ENCODE measurements at regions not wholly inside any gene's neighbourhood (a gene's known extent, or its start where the extent isn't known, plus 50 kb on each side); places are given as distances from the start of the nearest gene placed in this dataset.

- Histone ChIP-seq H4K20me1 (ENCODE audit: insufficient read depth, low read length) (no peaks in the 10 kb centered on the region), H3K4me2 (ENCODE audit: low read length) (no peak overlapping the region), H3K27ac (ENCODE audit: low read length) (no peak overlapping the region), H2AFZ (ENCODE audit: low read depth, low read length) (no peak overlapping the region), H3K27me3 (ENCODE audit: low read depth, low read length) (no peaks in the 10 kb centered on the region), H3K9ac (ENCODE audit: low read length) (no peak overlapping the region), H3K9me3 (ENCODE audit: insufficient read depth, low read length) (no peaks in the 10 kb centered on the region), H3K79me2 (ENCODE audit: low read length) (no peaks in the 10 kb centered on the region), H3K4me3 (ENCODE audit: low read length) (no peak overlapping the region), H3K36me3 (replicated peaks; ENCODE audit: low read depth, low read length) (no peaks in the 10 kb centered on the region), H3K4me1 (ENCODE audit: low read length) (0 out of 2 replicates have a peak, but pooled peaks cover 3% of the 10 kb centered on the region)
- no peak for TF ChIP-seq CTCF (IDR thresholded peaks at IDR 0.05; ENCODE audit: low read depth, low read length)
- no peak for TF ChIP-seq EZH2phosphoT487 (IDR thresholded peaks at IDR 0.05; ENCODE audit: low read depth)
Observed at GRCh38 chr1:239803781-239804180, 287.9 kb upstream of the FMN2 start.

- no peak for TF ChIP-seq EZH2phosphoT487 (IDR thresholded peaks at IDR 0.05; ENCODE audit: low read depth)
- no peak for TF ChIP-seq CTCF (IDR thresholded peaks at IDR 0.05; ENCODE audit: low read depth, low read length)
- H3K27me3 ChIP-seq (ENCODE audit: low read depth, low read length): no peaks in the 10 kb centered on the region
- 0 out of 2 replicates have a peak, but pooled peaks cover 3% of the 10 kb centered on the region for H3K4me1 ChIP-seq (ENCODE audit: low read length)
- H2AFZ ChIP-seq (ENCODE audit: low read depth, low read length): no peak overlapping the region
- H3K27ac ChIP-seq (ENCODE audit: low read length): no peak overlapping the region
- H3K9ac ChIP-seq (ENCODE audit: low read length): no peak overlapping the region
- H3K4me2 ChIP-seq (ENCODE audit: low read length): no peak overlapping the region
- no peaks in the 10 kb centered on the region for H4K20me1 ChIP-seq (ENCODE audit: insufficient read depth, low read length)
- H3K79me2 ChIP-seq (ENCODE audit: low read length): no peaks in the 10 kb centered on the region
- H3K36me3 ChIP-seq (replicated peaks; ENCODE audit: low read depth, low read length): no peaks in the 10 kb centered on the region
- no peaks in the 10 kb centered on the region for H3K9me3 ChIP-seq (ENCODE audit: insufficient read depth, low read length)
- H3K4me3 ChIP-seq (ENCODE audit: low read length): no peak overlapping the region
Observed at GRCh38 chr1:239804266-239804665, 287.4 kb upstream of the FMN2 start.

- Histone ChIP-seq H2AFZ (ENCODE audit: low read depth, low read length) (no peak overlapping the region), H4K20me1 (ENCODE audit: insufficient read depth, low read length) (no peaks in the 10 kb centered on the region), H3K4me3 (ENCODE audit: low read length) (no peak overlapping the region), H3K79me2 (ENCODE audit: low read length) (no peaks in the 10 kb centered on the region), H3K4me2 (ENCODE audit: low read length) (no peak overlapping the region), H3K36me3 (replicated peaks; ENCODE audit: low read depth, low read length) (no peaks in the 10 kb centered on the region), H3K27ac (ENCODE audit: low read length) (no peak overlapping the region), H3K27me3 (ENCODE audit: low read depth, low read length) (no peaks in the 10 kb centered on the region), H3K4me1 (ENCODE audit: low read length) (0 out of 2 replicates have a peak, but pooled peaks cover 3% of the 10 kb centered on the region), H3K9me3 (ENCODE audit: insufficient read depth, low read length) (no peaks in the 10 kb centered on the region), H3K9ac (ENCODE audit: low read length) (no peak overlapping the region)
- TF ChIP-seq CTCF (IDR thresholded peaks at IDR 0.05; ENCODE audit: low read depth, low read length): no peak
- TF ChIP-seq EZH2phosphoT487 (IDR thresholded peaks at IDR 0.05; ENCODE audit: low read depth): no peak
Observed at GRCh38 chr1:239805042-239805441, 286.6 kb upstream of the FMN2 start.

GRCh38 chr1:239805851-239806772 is 285.6 kb upstream of the FMN2 start:
- TF ChIP-seq EZH2phosphoT487 (IDR thresholded peaks at IDR 0.05; ENCODE audit: low read depth): no peak
- TF ChIP-seq CTCF (IDR thresholded peaks at IDR 0.05; ENCODE audit: low read depth, low read length): no peak
- peak overlapping the region; percentile 29; the same call in 1 of the 2 replicates for H3K4me2 ChIP-seq (ENCODE audit: low read length)
- H3K4me3 ChIP-seq (ENCODE audit: low read length): no peak overlapping the region
- no peaks in the 10 kb centered on the region for H3K79me2 ChIP-seq (ENCODE audit: low read length)
- H3K4me1 ChIP-seq (ENCODE audit: low read length): peaks cover 8% of the 10 kb centered on the region
- no peaks in the 10 kb centered on the region for H3K36me3 ChIP-seq (replicated peaks; ENCODE audit: low read depth, low read length)
- no peaks in the 10 kb centered on the region for H3K27me3 ChIP-seq (ENCODE audit: low read depth, low read length)
- H2AFZ ChIP-seq (ENCODE audit: low read depth, low read length): peak overlapping the region; percentile 32
- no peak overlapping the region for H3K9ac ChIP-seq (ENCODE audit: low read length)
- H3K27ac ChIP-seq (ENCODE audit: low read length): no peak overlapping the region
- no peaks in the 10 kb centered on the region for H4K20me1 ChIP-seq (ENCODE audit: insufficient read depth, low read length)
- no peaks in the 10 kb centered on the region for H3K9me3 ChIP-seq (ENCODE audit: insufficient read depth, low read length)
